ENCODE measurements at regions not wholly inside any gene's neighbourhood (a gene's known extent, or its start where the extent isn't known, plus 50 kb on each side); places are given as distances from the start of the nearest gene placed in this dataset.

- H3K27me3 ChIP-seq (ENCODE audit: insufficient read depth, low read depth, severe bottlenecking), result no peaks in the 10 kb centered on the region
- H3K36me3 ChIP-seq, result no peaks in the 10 kb centered on the region
- DNase-seq, result no peak
- H3K27ac ChIP-seq, result no peak overlapping the region
- H3K4me3 ChIP-seq (ENCODE audit: low read depth, low read length), result no peak overlapping the region
- H3K9me3 ChIP-seq (ENCODE audit: severe bottlenecking), result no peaks in the 10 kb centered on the region
- no peak for TF ChIP-seq CTCF (IDR thresholded peaks at IDR 0.05; ENCODE audit: low read depth, low read length)
These were observed 91.8 kb upstream of the ALCAM start for GRCh38 chr3:105274958-105275357.

- no peak for DNase-seq
- Histone ChIP-seq H3K9me3 (ENCODE audit: severe bottlenecking) (no peaks in the 10 kb centered on the region), H3K36me3 (no peaks in the 10 kb centered on the region), H3K4me3 (ENCODE audit: low read depth, low read length) (no peak overlapping the region), H3K27me3 (ENCODE audit: insufficient read depth, low read depth, severe bottlenecking) (no peaks in the 10 kb centered on the region), H3K27ac (no peak overlapping the region)
- TF ChIP-seq CTCF (IDR thresholded peaks at IDR 0.05; ENCODE audit: low read depth, low read length), result no peak
These were observed 89.1 kb upstream of the ALCAM start for GRCh38 chr3:105277656-105278055.

GRCh38 chr3:105278688-105279087 is 88.0 kb upstream of the ALCAM start:
- no peaks in the 10 kb centered on the region for H3K36me3 ChIP-seq
- DNase-seq, result no peak
- H3K4me3 ChIP-seq (ENCODE audit: low read depth, low read length), result no peak overlapping the region
- no peaks in the 10 kb centered on the region for H3K27me3 ChIP-seq (ENCODE audit: insufficient read depth, low read depth, severe bottlenecking)
- no peak for TF ChIP-seq CTCF (IDR thresholded peaks at IDR 0.05; ENCODE audit: low read depth, low read length)
- no peak overlapping the region for H3K27ac ChIP-seq
- no peaks in the 10 kb centered on the region for H3K9me3 ChIP-seq (ENCODE audit: severe bottlenecking)

GRCh38 chr3:105281989-105282388 is 84.7 kb upstream of the ALCAM start:
- no peak overlapping the region for H3K27ac ChIP-seq

GRCh38 chr3:105284876-105285275 is 81.8 kb upstream of the ALCAM start:
- no peak for DNase-seq
- TF ChIP-seq CTCF (IDR thresholded peaks at IDR 0.05; ENCODE audit: low read depth, low read length), result no peak
- no peak overlapping the region for H3K4me3 ChIP-seq (ENCODE audit: low read depth, low read length)
- no peaks in the 10 kb centered on the region for H3K36me3 ChIP-seq
- H3K27me3 ChIP-seq (ENCODE audit: insufficient read depth, low read depth, severe bottlenecking), result no peaks in the 10 kb centered on the region
- H3K9me3 ChIP-seq (ENCODE audit: severe bottlenecking), result no peaks in the 10 kb centered on the region
- H3K27ac ChIP-seq, result no peak overlapping the region

More at GRCh38 chr3:105281989-105282388, 84.7 kb upstream of the ALCAM start:
- DNase-seq, result no peak
- Histone ChIP-seq H3K27me3 (ENCODE audit: insufficient read depth, low read depth, severe bottlenecking) (no peaks in the 10 kb centered on the region), H3K36me3 (no peaks in the 10 kb centered on the region), H3K9me3 (ENCODE audit: severe bottlenecking) (no peaks in the 10 kb centered on the region), H3K4me3 (ENCODE audit: low read depth, low read length) (no peak overlapping the region)
- TF ChIP-seq CTCF (IDR thresholded peaks at IDR 0.05; ENCODE audit: low read depth, low read length), result no peak

- Histone ChIP-seq H3K4me3 (ENCODE audit: low read depth, low read length) (no peak overlapping the region), H3K36me3 (no peaks in the 10 kb centered on the region), H3K9me3 (ENCODE audit: severe bottlenecking) (no peaks in the 10 kb centered on the region), H3K27me3 (ENCODE audit: insufficient read depth, low read depth, severe bottlenecking) (no peaks in the 10 kb centered on the region), H3K27ac (no peak overlapping the region)
- no peak for TF ChIP-seq CTCF (IDR thresholded peaks at IDR 0.05; ENCODE audit: low read depth, low read length)
- DNase-seq, result no peak
These were observed 81.0 kb upstream of the ALCAM start for GRCh38 chr3:105285653-105286241.
